IMR-90 (cell line): ENCODE measurements at regions not wholly inside any gene's neighbourhood (a gene's known extent, or its start where the extent isn't known, plus 50 kb on each side); places are given as distances from the start of the nearest gene placed in this dataset.

ENCODE experiments used
- ATAC-seq: fragments of 200-7000 bp; cut with Tn5 transposase; 2 replicates; pipeline ENCODE4 v1.9.1; 2020; ENCODE audit warnings: low read depth, mild to moderate bottlenecking, moderate library complexity
- BruUV-seq: library from RNA; stranded (reverse); fragments of 400-500 nt; replicated peaks from 2 replicates; lab custom pipeline; 2021; lab: Mats Ljungman, UMichigan
- CTCF ChIA-PET: fragments of 300-600 bp; formaldehyde crosslinking; extraction: SDS; loops from one replicate; lab custom pipeline; 2021; ENCODE audit warnings: antibody characterized with exemption; lab: Yijun Ruan, JAX
- POLR2A ChIA-PET: fragments of 300-600 bp; sonication (Branson Sonifier 250); formaldehyde crosslinking; loops from one replicate; lab custom pipeline; 2022; ENCODE audit warnings: antibody characterized with exemption; ENCODE audit not compliant: unreplicated experiment; lab: Charles Lee
- DNase-seq: peaks from one replicate; pipeline ENCODE4 v3.0.0; 2013
- H2AFZ ChIP-seq: replicated peaks from 2 replicates; pipeline ENCODE3; 2013; ENCODE audit warnings: low read length, mild to moderate bottlenecking; ENCODE audit not compliant: poor library complexity
- H2AK5ac ChIP-seq: 2 replicates; pipeline ENCODE4 v1.6.1; 2013; ENCODE audit warnings: low read depth, low read length, inconsistent platforms
- H2AK9ac ChIP-seq: replicated peaks from 2 replicates; pipeline ENCODE3; 2013; ENCODE audit warnings: mild to moderate bottlenecking, low read depth, low read length, moderate library complexity; ENCODE audit not compliant: poor library complexity
- H2BK120ac ChIP-seq: 2 replicates; pipeline ENCODE4 v1.6.1; 2013; ENCODE audit warnings: low read depth, low read length, inconsistent platforms
- H2BK15ac ChIP-seq: 3 replicates; pipeline ENCODE4 v1.6.1; 2013; ENCODE audit warnings: low read depth, low read length, inconsistent platforms
- H2BK20ac ChIP-seq: 2 replicates; pipeline ENCODE4 v1.6.1; 2013; ENCODE audit warnings: low read depth, mild to moderate bottlenecking, inconsistent platforms, low read length, moderate library complexity
- H2BK5ac ChIP-seq: 2 replicates; pipeline ENCODE4 v1.6.1; 2013; ENCODE audit warnings: mild to moderate bottlenecking, low read depth, low read length, inconsistent platforms; ENCODE audit not compliant: poor library complexity, severe bottlenecking
- H3K14ac ChIP-seq: replicated peaks from 2 replicates; pipeline ENCODE4 v1.6.1; 2013; ENCODE audit warnings: low read depth, low read length, inconsistent platforms
- H3K18ac ChIP-seq: 2 replicates; pipeline ENCODE4 v1.6.1; 2013; ENCODE audit warnings: low read depth, low read length, control low read depth
- H3K23ac ChIP-seq: 2 replicates; pipeline ENCODE4 v1.6.1; 2013; ENCODE audit warnings: low read depth, low read length, inconsistent platforms
- H3K27ac ChIP-seq: 2 replicates; pipeline ENCODE4 v1.5.1; 2013; ENCODE audit warnings: mild to moderate bottlenecking, control low read depth, low read length; ENCODE audit not compliant: insufficient read depth
- H3K27me3 ChIP-seq: 2 replicates; pipeline ENCODE4 v1.6.1; 2013; ENCODE audit warnings: low read length; ENCODE audit not compliant: control insufficient read depth, insufficient read depth
- H3K36me3 ChIP-seq: 2 replicates; pipeline ENCODE4 v1.6.1; 2013; ENCODE audit warnings: low read length, mixed read lengths; ENCODE audit not compliant: control insufficient read depth, insufficient read depth
- H3K4ac ChIP-seq: 2 replicates; pipeline ENCODE4 v1.6.1; 2013; ENCODE audit warnings: low read depth, low read length, inconsistent platforms
- H3K4me1 ChIP-seq: 2 replicates; pipeline ENCODE4 v1.6.1; 2013; ENCODE audit warnings: low read length, mixed read lengths; ENCODE audit not compliant: control insufficient read depth, insufficient read depth
- H3K4me2 ChIP-seq: 2 replicates; pipeline ENCODE4 v1.6.1; 2013; ENCODE audit warnings: low read depth, mild to moderate bottlenecking, control low read depth, low read length, moderate library complexity
- H3K4me3 ChIP-seq: 2 replicates; pipeline ENCODE4 v1.5.1; 2013; ENCODE audit warnings: low read depth, mild to moderate bottlenecking, control low read depth, low read length, moderate library complexity; ENCODE audit not compliant: insufficient read depth
- H3K56ac ChIP-seq: 2 replicates; pipeline ENCODE4 v1.6.1; 2013; ENCODE audit warnings: low read length, inconsistent platforms; ENCODE audit not compliant: insufficient read depth; ENCODE audit errors: extremely low read depth
- H3K79me1 ChIP-seq, 2 experiments: 2 replicates each; pipeline ENCODE4 v1.6.1; 2013; ENCODE audit warnings: low read length in 2 of 2, inconsistent platforms in 1 of 2, low read depth in 1 of 2
- H3K9ac ChIP-seq: 2 replicates; pipeline ENCODE4 v1.6.1; 2013; ENCODE audit warnings: low read depth, low read length, control low read depth
- H3K9me1 ChIP-seq: 2 replicates; pipeline ENCODE4 v1.6.1; 2013; ENCODE audit warnings: low read length, inconsistent platforms; ENCODE audit not compliant: insufficient read depth
- H3K9me3 ChIP-seq: 2 replicates; pipeline ENCODE4 v1.6.1; 2013; ENCODE audit warnings: low read length; ENCODE audit not compliant: control insufficient read depth, insufficient read depth
- H4K20me1 ChIP-seq: 2 replicates; pipeline ENCODE4 v1.6.1; 2013; ENCODE audit warnings: low read length, inconsistent platforms; ENCODE audit not compliant: insufficient read depth
- H4K5ac ChIP-seq: 2 replicates; pipeline ENCODE4 v1.6.1; 2013; ENCODE audit warnings: mild to moderate bottlenecking, low read depth, low read length, control low read depth
- H4K8ac ChIP-seq, 2 experiments: 2 replicates each; pipeline ENCODE4 v1.6.1; 2013; ENCODE audit warnings: low read depth in 2 of 2, low read length in 2 of 2, control low read depth in 1 of 2, inconsistent platforms in 1 of 2
- H4K91ac ChIP-seq: 2 replicates; pipeline ENCODE4 v1.6.1; 2013; ENCODE audit warnings: low read depth, low read length, inconsistent platforms; ENCODE audit not compliant: insufficient read depth
- MAFK ChIP-seq: IDR thresholded peaks from 2 replicates; pipeline ENCODE4 v1.6.1; 2012; ENCODE audit warnings: low read depth, low read length, improper control_type of control experiment
- NFE2L2 ChIP-seq: fragments of 150-350 bp; IDR thresholded peaks from 2 replicates; pipeline ENCODE4 v1.6.1; 2016; ENCODE audit warnings: low read depth, mild to moderate bottlenecking, low read length
- SMC3 ChIP-seq: fragments of 150-350 bp; IDR thresholded peaks from 2 replicates; pipeline ENCODE4 v1.6.1; 2016; ENCODE audit warnings: low read depth, mild to moderate bottlenecking, antibody characterized with exemption, low read length, moderate library complexity
- WGBS, 2 experiments: methylation state at CpG; one replicate each; pipeline versions ENCODE4 v1.1.5 to v1.1.7; 2013; ENCODE audit warnings: missing lambda C conversion rate in 2 of 2; ENCODE audit not compliant: insufficient read length in 1 of 2; ENCODE audit errors: extremely low coverage in 2 of 2; 5-methylcytosine and 5-hydroxymethylcytosine counted together
- dilution Hi-C: fragments of 300-500 bp; cut with HindIII; formaldehyde crosslinking; loops from one replicate; pipeline ENCODE4 v1.14.3; 2018; ENCODE audit warnings: low sequenced_read_pairs; ENCODE audit not compliant: unreplicated experiment
- in situ Hi-C: fragments of 300-500 bp; cut with MboI; formaldehyde crosslinking; loops from 3 replicates; pipeline ENCODE4 v1.14.3; 2019; ENCODE audit warnings: low sequenced_read_pairs, inconsistent platforms, mixed read lengths
- intact Hi-C: fragments of 100-400 bp; cut with micrococcal nuclease; formaldehyde crosslinking; loops from 2 replicates; pipeline ENCODE4 v1.10.0; 2022

GRCh38 chr10:131678171-131678570, 222.6 kb upstream of the PPP2R2D start:
- Histone ChIP-seq H4K20me1 (no peaks in the 10 kb centered on the region), H3K4me1 (no peaks in the 10 kb centered on the region), H3K27ac (no peak overlapping the region), H3K36me3 (no peaks in the 10 kb centered on the region), H2BK15ac (no peak overlapping the region), H2AK9ac (no peak overlapping the region), H2BK5ac (no peak overlapping the region), H4K5ac (no peak overlapping the region), H3K9me1 (no peaks in the 10 kb centered on the region), H4K8ac (no peak overlapping the region), H3K9me3 (peaks cover 53% of the 10 kb centered on the region), H3K4me3 (no peak overlapping the region), H3K14ac (no peak overlapping the region), H3K27me3 (no peaks in the 10 kb centered on the region), H3K56ac (no peak overlapping the region), H4K91ac (no peak overlapping the region), H2BK120ac (no peak overlapping the region), H3K79me1 (no peaks in the 10 kb centered on the region), H3K23ac (no peak overlapping the region), H3K18ac (no peak overlapping the region), H3K4me2 (no peak overlapping the region), H2AK5ac (no peak overlapping the region), H3K4ac (no peak overlapping the region), H2BK20ac (no peak overlapping the region), H2AFZ (no peak overlapping the region), H3K9ac (no peak overlapping the region)
- ChIA-PET CTCF (no interaction called here), POLR2A (no interaction called here)
- DNase-seq (no peak), ATAC-seq (no peak)
- WGBS, 2 experiments: 78% methylated on average over 4 of the region's 18 CpGs; no CpG with 5 or more reads in 1 of the 2 experiments
- in situ Hi-C loops: no loop called here
- no TSS peak for BruUV-seq
- intact Hi-C loops: no loop called here
- no peak for TF ChIP-seq SMC3
- TF ChIP-seq MAFK: no peak
- TF ChIP-seq NFE2L2: no peak
- dilution Hi-C loops: no loop called here
